ENCODE measurements at regions not wholly inside any gene's neighbourhood (a gene's known extent, or its start where the extent isn't known, plus 50 kb on each side); places are given as distances from the start of the nearest gene placed in this dataset.
"Not testable (repeated sequence)": the region's sequence is repeated elsewhere in the genome, so short reads cannot be mapped to it uniquely, and the experiment has no call there.

GRCh38 chrX:34404386-34405070, 252.6 kb downstream of the TMEM47 start:
- no peak for DNase-seq

GRCh38 chrX:34401411-34401810, 255.7 kb downstream of the TMEM47 start:
- no peak for DNase-seq

- DNase-seq: no peak
These were observed 250.3 kb upstream of the FAM47A start for GRCh38 chrX:34382416-34382815.

- DNase-seq: no peak
These were observed 249.1 kb upstream of the FAM47A start for GRCh38 chrX:34381241-34381640.

GRCh38 chrX:34379891-34380290, 247.8 kb upstream of the FAM47A start:
- DNase-seq: no peak

- no peak for DNase-seq
These were observed 245.5 kb upstream of the FAM47A start for GRCh38 chrX:34377645-34378044.

- no peak for DNase-seq
These were observed 239.6 kb upstream of the FAM47A start for GRCh38 chrX:34371754-34372153.

- DNase-seq: peak; percentile 15
These were observed 233.4 kb upstream of the FAM47A start for GRCh38 chrX:34365471-34365870.

- DNase-seq: no peak
These were observed 218.6 kb upstream of the FAM47A start for GRCh38 chrX:34350561-34351335.

GRCh38 chrX:34343001-34343400, 210.9 kb upstream of the FAM47A start:
- DNase-seq: no peak

- no peak for DNase-seq
These were observed 209.7 kb upstream of the FAM47A start for GRCh38 chrX:34341814-34342213.

GRCh38 chrX:34341258-34341657, 209.1 kb upstream of the FAM47A start:
- DNase-seq: no peak

GRCh38 chrX:34338046-34338445, 205.9 kb upstream of the FAM47A start:
- no peak for DNase-seq

GRCh38 chrX:34335376-34335775, 203.3 kb upstream of the FAM47A start:
- DNase-seq: not testable (repeated sequence)

- DNase-seq: no peak
These were observed 200.2 kb upstream of the FAM47A start for GRCh38 chrX:34332334-34332733.

GRCh38 chrX:34325460-34325859, 193.3 kb upstream of the FAM47A start:
- no peak for DNase-seq

- DNase-seq: not testable (repeated sequence)
These were observed 188.3 kb upstream of the FAM47A start for GRCh38 chrX:34320424-34320823.

- DNase-seq: peak; percentile 19
These were observed 168.8 kb upstream of the FAM47A start for GRCh38 chrX:34300871-34301270.

- no peak for DNase-seq
These were observed 167.4 kb upstream of the FAM47A start for GRCh38 chrX:34299451-34299967.

GRCh38 chrX:34294665-34295064, 162.6 kb upstream of the FAM47A start:
- no peak for DNase-seq

GRCh38 chrX:34288782-34289181, 156.7 kb upstream of the FAM47A start:
- DNase-seq: no peak

- DNase-seq: no peak
These were observed 147.9 kb upstream of the FAM47A start for GRCh38 chrX:34279866-34280560.

GRCh38 chrX:34275699-34276098, 143.6 kb upstream of the FAM47A start:
- no peak for DNase-seq

- DNase-seq: no peak
These were observed 138.3 kb upstream of the FAM47A start for GRCh38 chrX:34270434-34270833.

Data from right hindlimb (tissue), 1 donor.